GM21529 (cell line): ENCODE measurements at regions not wholly inside any gene's neighbourhood (a gene's known extent, or its start where the extent isn't known, plus 50 kb on each side); places are given as distances from the start of the nearest gene placed in this dataset.
"Not testable (repeated sequence)": the region's sequence is repeated elsewhere in the genome, so short reads cannot be mapped to it uniquely, and the experiment has no call there.

ENCODE experiments used
- ATAC-seq: cut with Tn5 transposase; IDR thresholded peaks from one replicate; pipeline ENCODE4 v1.9.1; 2021; ENCODE audit not compliant: unreplicated experiment

DNA sequence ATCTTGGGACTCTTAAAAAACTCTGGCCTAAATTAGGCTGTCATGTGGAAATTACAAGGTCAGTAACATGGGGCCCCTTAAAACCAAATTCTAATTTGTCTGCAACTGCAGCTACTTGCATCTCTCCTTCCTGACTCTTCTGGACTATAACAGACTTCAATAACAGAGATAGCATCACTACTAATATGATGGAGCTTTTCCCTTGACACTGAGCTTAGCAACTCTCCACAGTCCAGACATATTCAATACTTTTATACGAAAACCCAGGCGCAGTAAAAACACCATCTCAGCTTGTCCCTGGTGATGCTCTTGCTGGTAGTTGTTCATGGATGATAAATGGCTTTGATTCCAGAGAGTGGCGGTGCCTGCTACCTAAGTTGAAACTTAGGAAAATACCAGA lies 850.4 kb downstream of the STIM2 start:
- no peak for ATAC-seq

DNA sequence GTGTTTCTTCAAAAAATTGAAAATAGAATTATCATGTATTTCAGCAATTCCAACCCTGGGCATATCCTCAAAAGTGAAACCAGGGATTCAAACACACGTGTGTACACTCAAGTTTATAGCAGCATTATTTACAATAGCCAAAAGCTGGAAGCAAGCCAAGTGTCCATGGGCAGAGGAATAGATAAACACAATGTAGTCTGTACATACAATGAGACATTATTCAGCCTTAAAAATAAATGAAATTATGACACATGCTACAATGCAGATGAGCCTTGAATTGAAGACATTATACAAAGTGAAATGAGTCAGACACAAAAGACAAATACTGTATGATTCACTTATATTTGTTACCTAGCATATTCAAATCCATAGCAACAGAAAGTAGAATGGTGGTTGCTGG lies 853.4 kb downstream of the STIM2 start:
- no peak for ATAC-seq

DNA sequence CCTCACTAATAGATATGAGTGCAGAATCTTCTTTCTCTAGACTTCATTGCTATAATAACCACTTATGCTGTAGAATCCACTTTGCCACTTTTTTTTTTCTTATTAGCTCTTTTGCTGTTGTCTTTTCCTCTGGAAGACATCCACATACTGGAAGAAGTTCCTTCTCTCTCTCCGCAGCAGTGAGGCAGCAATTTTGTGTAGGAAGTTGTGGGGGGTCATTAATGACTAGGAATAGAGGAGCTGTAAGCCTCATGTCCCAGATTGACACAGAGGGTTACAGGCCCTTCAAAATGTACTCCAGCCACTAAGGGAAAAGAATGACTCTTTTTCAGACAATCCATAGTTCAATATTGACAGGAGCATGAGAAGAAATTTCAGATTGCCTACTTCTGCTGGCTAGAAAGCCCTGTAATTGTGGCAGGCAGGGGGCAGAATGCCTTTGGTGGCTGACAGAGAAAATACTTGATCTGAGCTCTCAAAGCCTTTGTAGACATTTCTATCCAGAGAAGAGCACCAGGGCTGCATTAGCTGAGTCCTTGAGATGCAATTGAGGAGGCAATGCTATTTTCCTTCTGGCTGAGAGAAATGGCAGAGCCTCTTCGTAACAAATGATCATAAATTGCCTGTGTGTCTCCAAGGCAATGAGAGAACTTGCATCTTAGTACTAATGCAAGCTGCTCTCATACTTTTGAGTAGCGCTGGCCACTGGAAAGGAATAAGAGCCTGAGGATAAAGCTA lies 856.2 kb downstream of the STIM2 start:
- no peak for ATAC-seq

DNA sequence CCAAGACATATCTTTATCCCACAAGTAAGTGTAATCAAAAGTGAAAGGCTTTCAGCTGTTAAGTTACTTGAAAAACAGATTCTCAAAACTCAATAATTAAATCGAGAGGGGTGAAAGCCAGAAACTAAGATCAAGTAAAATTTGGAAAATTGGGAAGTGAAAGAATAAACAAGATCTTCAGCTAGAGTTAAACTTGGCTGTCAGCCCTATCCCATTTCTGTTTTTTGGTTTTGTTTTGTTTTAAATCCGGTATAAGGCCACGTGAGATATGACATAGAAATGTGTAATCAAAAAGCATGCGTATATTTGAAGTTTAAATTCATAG lies 856.8 kb downstream of the STIM2 start:
- no peak for ATAC-seq

DNA sequence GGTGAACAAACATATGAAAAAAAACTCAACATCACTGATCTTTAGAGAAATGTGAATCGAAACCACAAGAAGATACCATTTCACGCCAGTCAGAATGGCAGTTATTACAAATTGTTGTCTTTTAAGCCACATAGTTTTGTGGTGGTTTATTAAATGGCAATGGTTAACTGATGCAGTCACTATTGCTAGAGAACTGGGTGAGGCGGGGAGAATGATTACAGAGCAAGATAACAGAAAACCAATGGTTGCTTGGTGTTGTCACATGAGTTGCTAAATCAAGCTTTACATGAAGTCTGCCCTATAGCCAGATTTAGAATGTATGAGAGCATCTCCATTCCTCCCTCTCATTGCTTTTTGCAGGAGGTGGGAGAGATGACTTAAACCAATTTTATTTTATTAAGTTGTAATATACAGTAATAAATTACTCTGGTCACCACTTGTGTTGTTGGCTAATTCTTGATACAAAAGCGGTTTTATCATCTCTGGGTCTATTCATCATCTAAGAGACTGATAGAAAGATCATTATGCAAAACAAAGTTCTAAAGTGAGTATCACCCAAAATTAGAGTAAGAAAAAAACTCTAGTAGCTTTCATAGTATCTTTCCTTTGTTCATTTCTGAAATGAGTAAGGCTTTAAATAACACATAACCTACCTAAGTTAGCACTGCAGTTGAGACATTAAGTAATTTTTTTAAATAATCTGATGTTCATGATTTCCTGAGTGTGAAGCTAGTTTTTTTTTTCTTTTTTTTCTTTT lies 859.5 kb downstream of the STIM2 start:
- ATAC-seq: no peak

DNA sequence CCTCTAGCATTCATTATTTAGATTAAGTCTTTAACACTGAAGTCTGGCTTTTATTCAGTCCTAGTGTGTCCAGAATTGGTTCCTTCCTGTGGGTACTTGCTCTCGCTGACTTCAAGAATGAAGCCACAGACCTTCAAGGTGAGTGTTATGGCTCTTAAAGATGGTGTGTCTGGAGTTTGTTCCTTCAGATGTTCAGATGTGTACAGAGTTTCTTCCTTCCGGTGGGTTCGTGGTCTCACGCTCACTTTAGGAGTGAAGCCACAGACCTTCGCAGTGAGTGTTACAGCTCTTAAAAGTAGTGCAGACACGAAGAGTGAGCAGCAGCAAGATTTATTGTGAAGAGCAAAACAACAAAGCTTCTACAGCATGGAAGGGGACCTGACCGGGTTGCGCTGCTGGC lies 860.6 kb downstream of the STIM2 start:
- no peak for ATAC-seq

DNA sequence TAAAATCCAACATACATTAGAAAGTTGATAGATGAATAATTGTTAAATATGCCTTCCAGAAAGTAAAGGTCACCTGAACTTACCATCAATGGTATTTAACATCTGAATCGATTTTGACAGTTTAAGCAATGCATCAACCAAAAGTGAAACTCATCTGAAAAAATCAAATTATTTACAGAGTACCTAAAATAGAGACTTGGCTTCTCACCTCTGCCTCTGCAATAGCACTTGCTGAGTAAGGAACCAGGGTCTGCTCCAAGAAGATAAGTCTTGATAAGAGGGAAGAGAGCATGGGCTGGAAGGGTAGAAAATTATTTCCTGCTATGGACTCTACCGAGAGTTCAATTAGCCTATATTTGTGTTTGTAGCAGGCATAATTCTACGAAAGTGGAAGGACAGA lies 868.3 kb downstream of the STIM2 start:
- ATAC-seq: no peak

DNA sequence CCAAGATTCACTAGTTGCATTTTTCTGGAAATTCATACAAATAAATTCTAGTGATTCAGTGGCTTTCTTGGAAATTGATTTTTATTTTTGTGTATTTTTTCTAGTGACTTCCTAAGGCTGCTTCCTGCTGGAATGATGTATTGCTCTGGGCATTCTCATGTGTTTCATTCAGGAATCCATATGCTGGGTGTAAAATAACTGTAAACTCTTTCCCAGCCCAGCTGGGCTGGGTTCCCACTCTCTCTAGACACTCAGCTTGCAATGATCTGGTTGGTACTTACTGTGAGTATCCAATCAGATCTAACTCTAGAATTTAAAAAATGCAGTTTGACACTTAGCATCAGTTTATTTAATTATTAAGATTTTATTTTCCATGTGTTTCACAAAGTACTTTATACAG lies 882.2 kb downstream of the STIM2 start:
- ATAC-seq: no peak

DNA sequence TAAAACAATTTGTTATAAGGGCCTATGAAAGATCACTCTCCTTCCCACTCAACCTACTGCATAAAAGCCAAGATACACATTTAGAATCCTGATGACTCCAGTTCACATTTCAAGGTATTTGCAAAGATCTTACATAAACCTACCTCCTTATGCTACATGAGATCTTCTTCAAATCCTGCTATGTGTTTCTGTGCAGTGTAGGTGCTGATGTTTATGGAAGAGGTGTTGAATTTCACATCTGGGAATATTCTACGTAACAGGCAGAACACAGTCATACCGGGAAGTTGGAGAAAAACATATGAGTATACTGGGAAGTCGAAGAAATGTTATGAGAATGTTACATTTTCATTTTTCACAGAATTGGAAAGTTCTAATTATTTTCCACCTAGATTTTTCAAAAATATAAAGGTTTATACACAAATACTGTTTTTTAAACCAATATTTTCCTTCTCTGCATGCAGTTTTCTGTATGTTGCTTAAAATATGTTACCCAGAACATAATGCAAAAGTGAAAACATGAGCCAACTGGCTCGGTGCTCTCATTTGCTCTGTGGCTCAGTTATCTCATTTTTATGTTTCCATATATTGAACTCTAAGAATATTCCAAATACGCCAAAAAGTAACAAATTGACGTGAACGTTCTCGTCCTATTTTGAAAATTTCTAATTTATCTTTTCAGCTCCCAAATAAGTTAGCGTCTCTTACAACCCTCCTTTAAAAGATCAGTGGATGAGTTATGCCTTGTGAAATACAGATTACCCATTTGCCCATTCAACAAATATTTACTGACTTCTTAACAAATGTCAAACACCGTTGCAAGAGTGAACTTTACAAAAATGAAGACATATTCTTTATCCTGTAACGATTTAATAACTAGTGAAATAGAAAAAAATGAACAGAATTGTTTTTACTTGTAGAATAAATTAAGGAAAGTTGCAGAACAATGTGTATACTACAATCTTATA lies 899.3 kb downstream of the STIM2 start:
- ATAC-seq: no peak

DNA sequence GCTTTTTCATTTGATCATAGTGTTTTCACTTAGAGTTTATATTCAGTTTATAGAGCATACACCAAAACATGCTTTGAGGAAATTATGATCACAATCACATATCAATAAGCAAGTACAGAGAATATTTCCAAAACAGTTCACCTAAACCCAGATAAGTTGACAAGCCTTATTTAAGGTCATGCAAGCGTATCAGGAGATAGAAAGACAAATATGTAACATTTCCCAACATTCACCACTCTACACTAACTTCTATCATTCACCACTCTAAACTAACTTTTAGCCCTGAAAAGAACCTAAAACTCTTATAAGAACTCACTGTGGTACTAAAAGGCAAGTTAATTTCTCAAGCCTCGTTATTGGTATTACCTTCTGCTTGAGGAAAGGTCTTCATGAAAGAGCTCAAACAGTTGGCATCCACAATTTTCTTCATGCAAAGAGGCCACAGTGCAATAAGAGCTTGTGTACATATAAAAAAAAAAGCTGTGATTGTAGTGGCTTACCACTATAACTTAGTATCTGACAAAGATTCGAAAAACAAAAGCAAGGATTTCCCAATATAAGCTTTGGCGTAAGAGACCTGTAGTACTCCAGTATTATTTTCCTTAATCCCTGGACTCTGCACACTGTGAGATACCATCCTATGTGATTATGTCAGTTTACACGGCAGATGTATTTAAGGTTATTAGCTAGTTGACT lies 903.3 kb downstream of the STIM2 start:
- no peak for ATAC-seq

DNA sequence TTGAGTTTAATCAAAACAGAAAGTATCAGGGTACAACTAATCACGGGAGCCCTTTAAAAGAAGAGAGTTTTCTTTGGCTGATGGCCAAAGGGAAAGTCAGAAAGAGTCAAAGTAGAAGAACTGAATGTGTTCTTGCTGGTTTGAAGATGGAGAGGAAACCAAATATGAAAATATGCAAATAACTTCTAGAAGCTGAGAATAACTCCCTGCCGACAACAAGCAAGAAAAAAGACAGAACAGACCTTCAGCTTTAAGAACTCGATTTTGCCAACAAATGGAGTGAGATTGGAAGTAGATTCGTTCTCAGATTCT lies 903.8 kb downstream of the STIM2 start:
- ATAC-seq: no peak

DNA sequence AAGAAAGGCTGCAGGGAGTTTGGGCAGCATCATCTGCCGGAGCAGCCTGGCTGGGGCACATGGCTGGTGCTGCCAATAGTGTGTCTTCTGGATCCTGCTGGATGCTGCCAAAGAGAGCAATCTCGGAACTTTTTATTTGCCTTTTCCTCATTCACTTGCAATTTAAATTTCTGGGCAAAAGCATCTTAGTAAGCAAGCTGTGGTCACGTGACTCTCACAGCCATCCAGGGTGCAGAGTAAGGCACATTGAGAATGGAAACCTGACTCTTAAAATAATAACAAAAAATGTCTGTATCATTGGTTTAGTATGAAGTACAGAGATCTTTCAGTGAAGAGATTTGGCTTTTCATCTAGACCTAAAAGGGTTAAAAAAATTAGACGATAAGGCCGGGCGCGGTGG lies 910.3 kb downstream of the STIM2 start:
- no peak for ATAC-seq

DNA sequence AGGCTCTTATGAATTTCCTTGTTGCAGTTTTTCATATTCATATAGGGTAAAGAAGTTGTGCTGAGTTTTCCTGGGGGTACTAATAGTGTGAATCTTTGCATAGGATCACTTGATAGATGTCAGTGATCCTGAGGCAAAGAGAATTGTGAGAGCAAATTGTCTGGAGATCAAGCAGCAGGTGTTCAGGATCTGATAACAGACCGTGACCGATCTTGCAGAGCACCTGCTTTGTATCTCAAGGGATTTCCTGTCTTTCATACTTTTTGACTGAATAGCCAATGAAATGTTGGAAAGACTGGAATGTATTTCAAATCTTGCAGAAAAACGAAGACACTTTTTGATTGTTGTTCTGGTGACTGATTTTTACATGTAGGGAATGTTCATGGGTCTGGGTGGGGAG lies 914.5 kb downstream of the STIM2 start:
- ATAC-seq: no peak

DNA sequence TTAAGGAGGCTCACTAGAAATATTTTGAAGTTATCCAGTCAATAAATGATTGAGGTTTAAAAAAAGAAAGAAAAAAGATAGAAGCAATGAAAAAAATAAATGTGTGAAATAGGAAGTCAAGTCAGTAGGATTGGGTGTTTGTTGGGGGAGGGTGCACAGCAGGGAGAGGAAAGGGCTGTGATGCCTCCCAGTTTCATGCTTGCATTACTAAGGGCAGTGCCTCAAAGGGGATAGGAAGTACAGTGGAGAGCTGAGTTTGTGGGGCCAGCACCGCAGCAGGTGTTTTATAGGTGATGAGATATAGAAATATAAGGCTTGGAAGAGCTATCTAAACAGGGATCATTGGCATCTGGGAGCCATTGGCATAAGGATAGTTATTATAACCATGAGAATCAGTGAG lies 919.2 kb downstream of the STIM2 start:
- ATAC-seq: no peak

DNA sequence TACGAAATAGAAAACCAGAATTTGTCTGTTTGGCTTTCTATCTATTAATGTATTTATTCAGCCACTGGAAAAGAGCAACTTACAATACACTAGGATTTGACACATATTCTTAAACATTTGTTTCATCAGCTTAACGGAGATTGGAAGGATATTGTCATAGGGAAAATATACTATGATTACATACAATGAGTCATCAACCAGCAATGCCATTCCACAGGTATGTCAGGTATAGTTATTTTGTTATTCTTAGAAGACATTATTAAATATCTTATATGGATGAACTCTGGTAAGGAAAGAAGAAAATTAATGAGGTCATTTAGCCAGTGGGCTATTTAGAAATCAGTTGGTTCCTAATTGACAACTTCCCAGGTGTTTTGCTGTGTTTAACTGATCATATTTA lies 926.6 kb downstream of the STIM2 start:
- no peak for ATAC-seq

DNA sequence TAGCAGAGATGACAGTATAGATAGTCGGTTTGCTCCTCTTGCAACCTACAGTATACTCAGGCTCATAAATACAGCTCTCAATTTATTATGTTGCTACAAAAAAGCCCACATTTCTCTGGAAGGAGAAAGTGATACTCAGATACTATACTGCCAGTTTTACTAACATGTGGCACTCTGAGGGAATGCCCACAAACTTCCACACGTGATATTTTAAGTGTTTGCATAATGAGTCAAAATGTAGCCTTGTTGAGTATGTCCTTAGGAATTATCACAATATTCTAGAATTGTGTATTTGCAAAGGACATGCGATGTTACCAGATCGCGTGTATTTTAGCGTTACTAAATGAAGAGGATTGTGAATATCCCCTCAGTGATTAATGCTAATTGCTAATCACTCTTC lies 929.1 kb downstream of the STIM2 start:
- no peak for ATAC-seq

DNA sequence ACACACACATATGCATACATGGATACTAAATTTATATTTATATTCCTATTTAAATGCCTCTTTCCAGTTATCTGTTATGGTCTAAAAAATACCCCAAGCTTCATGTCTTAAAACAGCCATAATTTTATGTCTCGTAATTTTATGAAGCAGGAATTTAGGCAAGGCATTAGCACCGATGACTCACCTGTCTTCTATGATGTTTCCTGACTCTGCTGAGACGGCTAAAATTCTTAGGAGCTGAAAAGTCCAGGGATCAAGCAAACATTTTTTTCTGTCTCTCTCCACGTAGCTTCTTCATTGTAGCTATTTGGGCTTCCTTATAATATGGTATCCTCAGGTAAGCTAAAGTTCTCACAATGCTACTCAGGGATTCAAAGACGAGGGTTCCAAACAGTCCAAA lies 930.3 kb downstream of the STIM2 start:
- ATAC-seq: no peak

DNA sequence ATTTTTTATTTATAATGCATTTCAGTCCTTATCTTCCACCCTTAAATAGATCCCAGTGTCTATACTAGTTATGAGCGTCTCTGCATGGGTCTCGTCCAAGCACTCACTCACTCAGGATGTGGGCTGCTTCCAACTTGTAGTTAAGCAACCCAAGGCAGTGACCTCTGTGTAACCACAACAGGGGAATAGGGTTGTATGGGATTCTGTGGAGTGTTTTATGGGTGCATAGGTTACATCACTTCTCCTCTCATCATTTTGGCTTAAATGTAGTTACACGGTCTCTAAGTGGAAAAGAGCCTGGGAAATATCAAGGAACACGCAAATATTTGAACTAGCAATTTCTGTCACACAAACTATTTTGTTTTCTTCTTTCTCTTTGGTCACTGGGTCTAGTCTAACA lies 931.0 kb downstream of the STIM2 start:
- ATAC-seq: no peak

DNA sequence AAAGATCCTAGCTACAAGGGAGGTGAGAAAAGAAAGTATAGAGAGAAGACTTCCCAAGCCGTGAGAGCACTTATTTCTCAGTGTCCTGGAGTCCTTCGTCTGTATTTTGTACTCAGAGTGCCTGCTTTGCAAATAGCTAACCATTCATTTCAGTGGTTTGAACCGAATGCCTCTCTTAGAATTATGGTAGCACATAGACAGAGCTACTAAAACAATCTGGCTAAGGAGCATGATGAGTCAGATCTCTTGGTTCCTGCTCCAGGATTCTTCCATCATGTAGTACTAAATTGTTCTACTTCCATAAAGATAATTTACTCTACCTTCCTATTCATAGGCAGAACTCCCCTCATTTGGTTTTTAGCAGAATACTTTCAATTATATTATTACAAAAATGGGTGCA lies 946.6 kb downstream of the STIM2 start:
- ATAC-seq: no peak

DNA sequence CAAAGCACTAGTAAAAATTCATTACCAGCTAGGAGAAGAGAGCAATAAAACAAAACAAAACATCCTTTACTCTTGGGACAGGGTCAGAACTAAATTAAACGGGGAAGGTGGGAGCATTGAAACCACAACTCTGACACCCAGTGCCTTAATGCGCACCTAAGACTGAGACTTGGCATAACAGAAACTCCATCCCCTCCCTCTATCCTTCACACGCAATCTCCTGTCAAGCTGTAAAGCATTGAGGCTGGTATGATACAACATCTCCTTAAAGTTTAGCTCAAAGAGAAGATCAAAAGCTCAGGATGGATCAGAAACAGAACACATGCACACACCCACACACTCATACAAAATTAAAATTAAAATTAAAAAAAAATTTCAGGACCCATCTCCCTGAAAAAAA lies 951.3 kb downstream of the STIM2 start:
- no peak for ATAC-seq

DNA sequence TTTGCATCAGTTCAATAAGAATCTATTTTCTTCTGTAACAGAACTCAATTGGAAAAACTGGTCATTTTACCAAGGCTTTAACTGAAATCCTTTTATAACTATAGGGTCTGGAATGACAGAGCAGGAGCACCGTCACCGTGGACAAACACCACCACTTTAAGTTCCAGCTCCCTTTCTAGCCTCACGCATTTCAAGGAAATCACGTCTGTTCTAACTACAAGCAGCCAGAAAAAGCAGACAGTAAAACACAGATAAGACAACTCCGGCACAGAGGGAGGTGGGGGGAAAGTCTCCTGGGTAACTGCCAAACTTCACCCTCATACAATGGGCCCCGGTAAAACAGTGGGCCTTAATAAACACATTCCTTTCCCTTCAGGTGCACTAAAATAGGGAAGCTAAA lies 952.6 kb downstream of the STIM2 start:
- not testable (repeated sequence) for ATAC-seq
